AML-193 (cell line): ENCODE measurements at regions not wholly inside any gene's neighbourhood (a gene's known extent, or its start where the extent isn't known, plus 50 kb on each side); places are given as distances from the start of the nearest gene placed in this dataset.
"Not testable (repeated sequence)": the region's sequence is repeated elsewhere in the genome, so short reads cannot be mapped to it uniquely, and the experiment has no call there.

Source experiments
- DNase-seq, 2 experiments: peaks; one replicate each; lab custom pipeline; 2025; lab: John Stamatoyannopoulos, UW

DNA sequence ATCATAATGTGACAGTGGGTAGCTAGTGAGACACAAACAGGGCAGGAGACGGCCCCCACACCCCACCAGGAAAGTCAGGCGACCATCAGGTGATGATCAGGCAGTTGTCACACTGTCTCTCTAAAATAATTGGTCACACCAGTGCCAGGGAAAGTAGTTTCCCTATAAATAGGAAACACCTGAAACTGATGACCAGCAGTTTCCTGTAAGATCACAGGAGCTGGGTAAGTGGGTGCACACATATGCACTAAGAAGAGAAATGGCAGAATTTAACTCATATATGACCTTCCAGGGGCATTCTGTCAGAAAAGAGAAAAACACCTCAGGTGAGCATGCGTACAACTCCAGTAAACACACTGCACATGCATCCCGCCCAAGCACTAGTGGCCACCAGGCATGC lies 620.5 kb upstream of the GHITM start:
- no peak for DNase-seq

DNA sequence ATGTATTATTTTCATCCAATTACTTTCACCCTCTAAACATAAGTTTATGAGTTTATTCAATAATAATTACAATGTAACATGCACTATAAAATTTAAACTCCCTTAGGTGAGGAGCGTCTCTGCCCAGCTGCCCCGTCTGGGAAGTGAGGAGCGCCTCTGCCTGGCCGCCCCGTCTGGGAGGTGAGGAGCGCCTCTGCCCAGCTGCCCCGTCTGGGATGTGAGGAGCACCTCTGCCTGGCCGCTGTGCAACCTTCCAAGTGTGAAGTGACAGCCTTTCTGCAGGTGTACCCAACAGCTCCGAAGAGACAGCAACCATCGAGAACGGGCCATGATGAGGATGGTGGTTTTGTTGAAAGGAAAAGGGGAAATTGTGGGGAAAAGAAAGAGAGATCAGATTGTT lies 618.9 kb upstream of the GHITM start:
- not testable (repeated sequence) for DNase-seq

- no peak for DNase-seq
These were observed 616.9 kb upstream of the GHITM start for GRCh38 chr10:83522456-83522855.

DNA sequence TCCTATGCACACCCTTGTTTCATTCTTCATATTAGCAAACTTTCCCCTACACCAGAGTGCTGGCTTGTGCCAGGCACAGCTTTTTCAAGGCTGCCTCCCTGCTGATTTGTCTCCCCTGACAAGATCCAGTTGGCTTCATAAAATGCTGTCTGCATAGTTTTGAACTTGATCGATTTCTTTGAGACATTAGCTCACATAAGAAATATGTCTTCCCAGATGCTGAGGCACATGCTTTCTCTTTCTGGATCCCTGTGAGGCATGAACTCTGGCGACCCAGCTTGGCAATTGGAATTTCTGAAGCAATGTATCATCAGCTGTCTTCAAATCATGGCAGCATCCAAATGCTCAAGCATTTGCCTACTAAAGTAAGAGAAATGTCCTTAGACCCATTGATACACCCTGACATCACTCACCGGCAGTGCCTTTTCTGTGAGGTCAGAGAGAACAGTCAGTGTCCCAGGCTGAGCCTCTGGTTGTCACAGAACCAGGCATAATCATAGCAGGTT lies 616.4 kb upstream of the GHITM start:
- DNase-seq = no peak

DNA sequence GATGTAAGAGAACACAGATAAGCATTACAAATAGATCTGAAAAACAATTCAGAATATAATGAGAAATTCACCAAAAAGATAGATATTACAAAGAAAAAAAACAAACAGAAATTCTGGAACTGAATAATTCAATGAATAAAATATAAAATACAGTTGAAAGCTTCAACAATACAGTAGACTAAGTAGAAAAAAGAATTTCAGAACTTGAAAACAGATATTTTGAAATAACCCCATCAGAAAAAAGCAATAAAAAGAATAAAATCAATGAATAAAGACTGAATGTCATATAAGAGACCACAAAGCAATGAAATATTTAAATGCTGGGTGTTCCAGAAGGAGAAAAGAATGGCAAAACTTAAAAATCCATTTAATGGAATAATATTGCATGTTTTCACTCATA lies 611.4 kb upstream of the GHITM start:
- DNase-seq = no peak

GRCh38 chr10:83533290-83533689 lies 606.0 kb upstream of the GHITM start:
- DNase-seq = no peak

GRCh38 chr10:83536426-83536825 lies 602.9 kb upstream of the GHITM start:
- no peak for DNase-seq

DNA sequence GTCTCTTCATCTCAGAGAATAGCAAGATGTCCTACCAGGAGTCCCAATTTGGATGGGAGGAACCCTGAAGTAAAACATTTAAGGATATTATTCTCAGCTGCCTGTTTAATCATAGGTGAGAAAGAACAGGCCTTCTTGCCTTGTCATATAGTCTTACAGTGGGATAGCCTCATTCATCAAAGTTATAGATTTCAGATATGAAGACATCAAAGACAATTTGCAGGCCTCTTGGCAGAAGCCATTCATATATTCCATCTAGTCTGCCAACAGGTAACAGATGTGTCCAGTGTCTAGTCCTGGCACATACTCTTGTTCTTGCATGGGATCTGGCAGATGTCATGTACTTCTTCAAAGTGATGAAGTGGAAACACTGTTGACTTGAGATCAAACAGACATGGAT lies 601.3 kb upstream of the GHITM start:
- no peak for DNase-seq

GRCh38 chr10:83539528-83540308 lies 599.6 kb upstream of the GHITM start:
- DNase-seq = no peak

DNA sequence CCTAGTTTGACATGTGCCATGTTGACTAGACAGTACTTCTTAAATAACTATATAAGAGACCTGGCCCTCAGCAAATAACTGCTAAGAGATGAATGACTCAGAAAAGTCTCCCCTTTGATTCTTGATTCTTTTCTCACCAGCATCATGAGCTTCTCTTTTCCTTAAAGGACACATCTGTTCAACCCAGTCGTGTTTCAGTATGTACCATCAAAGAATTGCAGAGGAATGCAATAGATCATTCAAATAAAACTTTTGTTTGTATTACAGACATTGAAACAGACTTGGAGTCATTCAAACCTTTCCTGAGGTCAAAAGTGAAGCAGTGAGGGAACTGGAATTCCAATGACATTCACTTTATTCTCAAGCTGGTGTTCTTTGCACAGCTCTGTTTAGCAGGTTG lies 598.3 kb upstream of the GHITM start:
- DNase-seq = no peak

GRCh38 chr10:83542774-83543411 lies 596.4 kb upstream of the GHITM start:
- DNase-seq = no peak

- DNase-seq = no peak
These were observed 595.4 kb upstream of the GHITM start for GRCh38 chr10:83543691-83544462.

GRCh38 chr10:83545901-83546391 lies 593.4 kb upstream of the GHITM start:
- DNase-seq = no peak

GRCh38 chr10:83551190-83551589 lies 588.1 kb upstream of the GHITM start:
- not testable (repeated sequence) for DNase-seq

DNA sequence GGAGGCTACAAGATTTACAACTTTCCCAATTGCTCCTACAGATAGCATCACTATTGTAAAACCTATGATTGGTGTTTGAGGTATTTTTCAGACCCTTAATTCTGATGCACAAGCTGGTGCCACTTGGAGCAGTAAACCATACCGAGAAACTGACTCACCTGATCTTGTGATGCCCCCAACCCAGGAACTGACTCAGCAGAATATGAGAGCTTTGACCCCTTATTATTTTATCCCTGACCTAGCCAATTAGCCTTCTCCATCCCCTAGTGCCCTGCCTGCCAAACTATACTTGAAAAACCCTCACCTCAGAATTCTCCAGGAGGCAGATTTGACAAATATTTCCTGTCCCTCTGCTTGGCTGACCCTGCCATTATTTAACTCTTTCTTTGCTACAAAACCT lies 585.9 kb upstream of the GHITM start:
- DNase-seq = no peak

- DNase-seq = no peak
These were observed 584.0 kb upstream of the GHITM start for GRCh38 chr10:83555264-83555663.

DNA sequence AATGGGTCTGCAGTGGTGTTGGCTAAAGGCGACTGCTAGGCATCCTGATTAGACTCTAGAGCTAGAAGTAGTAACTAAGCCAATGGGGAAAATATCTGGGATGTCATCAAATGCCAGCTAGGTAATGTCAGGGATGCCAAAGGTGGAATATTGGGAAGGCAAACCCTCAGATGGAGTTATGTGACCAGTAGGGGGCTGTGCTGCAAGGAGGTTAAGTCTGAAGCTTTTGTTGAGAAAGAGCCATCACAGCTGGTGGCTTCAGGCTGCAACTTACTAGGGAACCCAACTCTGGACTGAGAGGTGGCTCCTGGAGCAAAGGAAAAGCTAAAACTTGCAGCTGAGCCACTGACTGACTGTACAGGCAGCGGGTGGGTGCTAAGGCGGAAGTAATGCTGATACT lies 576.9 kb upstream of the GHITM start:
- DNase-seq = no peak

- DNase-seq = no peak
These were observed 574.3 kb upstream of the GHITM start for GRCh38 chr10:83564889-83565588.

GRCh38 chr10:83572036-83572435 lies 567.3 kb upstream of the GHITM start:
- no peak for DNase-seq

- no peak for DNase-seq
These were observed 564.5 kb upstream of the GHITM start for GRCh38 chr10:83574770-83575169.

- DNase-seq = no peak
These were observed 561.9 kb upstream of the GHITM start for GRCh38 chr10:83577421-83577820.
